22Rv1 (cell line): ENCODE measurements at regions not wholly inside any gene's neighbourhood (a gene's known extent, or its start where the extent isn't known, plus 50 kb on each side); places are given as distances from the start of the nearest gene placed in this dataset.

Experiments
- ZFX ChIP-seq: fragments of 450-650 bp; IDR thresholded peaks from 2 replicates; pipeline ENCODE4 v1.6.1; 2017; ENCODE audit warnings: antibody characterized with exemption, borderline replicate concordance
- TF ChIP-seq, protein P1 (sequence below): fragments of 450-650 bp; IDR thresholded peaks from 2 replicates; pipeline ENCODE4 v1.5.1; 2017; ENCODE audit warnings: mild to moderate bottlenecking

DNA sequence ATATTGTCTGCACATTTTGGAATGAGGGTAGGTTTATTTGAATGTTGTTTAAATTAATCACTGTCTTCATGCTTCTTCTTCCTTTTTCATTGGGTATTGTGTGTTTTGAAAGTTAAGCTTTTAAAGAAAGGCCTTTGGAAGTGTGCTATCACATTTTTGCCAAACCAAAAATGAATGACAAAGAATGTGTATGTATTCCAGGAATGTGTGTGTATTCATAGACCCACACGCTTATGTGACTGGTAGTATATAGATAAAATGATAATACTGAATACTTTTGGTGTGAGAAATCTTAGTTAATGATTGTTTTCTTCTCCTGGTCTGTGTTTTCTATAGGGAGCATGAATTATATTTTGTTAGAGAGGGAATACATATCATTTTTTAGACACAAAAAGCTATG is 404.4 kb downstream of the TLL1 start:
- TF ChIP-seq, protein P1, sequence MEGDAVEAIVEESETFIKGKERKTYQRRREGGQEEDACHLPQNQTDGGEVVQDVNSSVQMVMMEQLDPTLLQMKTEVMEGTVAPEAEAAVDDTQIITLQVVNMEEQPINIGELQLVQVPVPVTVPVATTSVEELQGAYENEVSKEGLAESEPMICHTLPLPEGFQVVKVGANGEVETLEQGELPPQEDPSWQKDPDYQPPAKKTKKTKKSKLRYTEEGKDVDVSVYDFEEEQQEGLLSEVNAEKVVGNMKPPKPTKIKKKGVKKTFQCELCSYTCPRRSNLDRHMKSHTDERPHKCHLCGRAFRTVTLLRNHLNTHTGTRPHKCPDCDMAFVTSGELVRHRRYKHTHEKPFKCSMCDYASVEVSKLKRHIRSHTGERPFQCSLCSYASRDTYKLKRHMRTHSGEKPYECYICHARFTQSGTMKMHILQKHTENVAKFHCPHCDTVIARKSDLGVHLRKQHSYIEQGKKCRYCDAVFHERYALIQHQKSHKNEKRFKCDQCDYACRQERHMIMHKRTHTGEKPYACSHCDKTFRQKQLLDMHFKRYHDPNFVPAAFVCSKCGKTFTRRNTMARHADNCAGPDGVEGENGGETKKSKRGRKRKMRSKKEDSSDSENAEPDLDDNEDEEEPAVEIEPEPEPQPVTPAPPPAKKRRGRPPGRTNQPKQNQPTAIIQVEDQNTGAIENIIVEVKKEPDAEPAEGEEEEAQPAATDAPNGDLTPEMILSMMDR, result no peak
- TF ChIP-seq ZFX, result no peak
